DND-41 (cell line): ENCODE measurements at regions not wholly inside any gene's neighbourhood (a gene's known extent, or its start where the extent isn't known, plus 50 kb on each side); places are given as distances from the start of the nearest gene placed in this dataset.

ENCODE experiments used
- EZH2 ChIP-seq: IDR thresholded peaks from 3 replicates; pipeline ENCODE4 v1.6.1; 2012; ENCODE audit warnings: borderline replicate concordance, low read depth, mild to moderate bottlenecking, moderate library complexity, low read length, inconsistent platforms; ENCODE audit not compliant: severe bottlenecking
- TF ChIP-seq, protein P1 (sequence below): IDR thresholded peaks from 2 replicates; pipeline ENCODE4 v1.5.1; 2012; ENCODE audit warnings: borderline replicate concordance, low read length, moderate library complexity, mild to moderate bottlenecking; ENCODE audit not compliant: poor library complexity, severe bottlenecking; ENCODE audit errors: extremely low read depth

DNA sequence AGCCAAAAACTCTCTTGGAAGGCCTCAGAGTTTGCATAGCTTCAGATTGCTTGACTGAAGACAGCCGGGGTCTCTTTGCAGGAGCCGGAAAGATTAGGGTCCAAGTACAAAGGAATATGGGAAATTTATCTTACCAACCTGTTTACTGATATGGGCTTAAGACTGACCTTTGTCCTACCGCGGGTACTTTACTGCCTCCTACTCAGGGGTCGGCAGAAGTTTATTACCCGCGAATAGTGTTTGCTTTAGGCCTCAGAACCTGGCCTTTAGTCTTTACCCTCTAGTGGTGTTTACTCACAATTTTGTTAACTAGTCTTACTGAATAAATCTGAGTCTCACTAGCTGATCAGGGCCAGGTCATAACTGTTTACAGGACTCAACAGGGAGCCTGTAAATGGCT lies 765.4 kb upstream of the SPRY2 start:
- TF ChIP-seq, protein P1, sequence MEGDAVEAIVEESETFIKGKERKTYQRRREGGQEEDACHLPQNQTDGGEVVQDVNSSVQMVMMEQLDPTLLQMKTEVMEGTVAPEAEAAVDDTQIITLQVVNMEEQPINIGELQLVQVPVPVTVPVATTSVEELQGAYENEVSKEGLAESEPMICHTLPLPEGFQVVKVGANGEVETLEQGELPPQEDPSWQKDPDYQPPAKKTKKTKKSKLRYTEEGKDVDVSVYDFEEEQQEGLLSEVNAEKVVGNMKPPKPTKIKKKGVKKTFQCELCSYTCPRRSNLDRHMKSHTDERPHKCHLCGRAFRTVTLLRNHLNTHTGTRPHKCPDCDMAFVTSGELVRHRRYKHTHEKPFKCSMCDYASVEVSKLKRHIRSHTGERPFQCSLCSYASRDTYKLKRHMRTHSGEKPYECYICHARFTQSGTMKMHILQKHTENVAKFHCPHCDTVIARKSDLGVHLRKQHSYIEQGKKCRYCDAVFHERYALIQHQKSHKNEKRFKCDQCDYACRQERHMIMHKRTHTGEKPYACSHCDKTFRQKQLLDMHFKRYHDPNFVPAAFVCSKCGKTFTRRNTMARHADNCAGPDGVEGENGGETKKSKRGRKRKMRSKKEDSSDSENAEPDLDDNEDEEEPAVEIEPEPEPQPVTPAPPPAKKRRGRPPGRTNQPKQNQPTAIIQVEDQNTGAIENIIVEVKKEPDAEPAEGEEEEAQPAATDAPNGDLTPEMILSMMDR = no peak
- no peak for TF ChIP-seq EZH2
